Spleen (tissue), 11 donors: ENCODE measurements at regions not wholly inside any gene's neighbourhood (a gene's known extent, or its start where the extent isn't known, plus 50 kb on each side); places are given as distances from the start of the nearest gene placed in this dataset.

Source experiments
- DNase-seq: peaks from one replicate; pipeline ENCODE4 v3.0.0-alpha.2; 2020
- H3K27ac ChIP-seq, 8 donors: fragments of 200-600 bp; sonication (generic) in 7 of 8; 1 replicate in 4 of 8; 2 replicates in 4 of 8; pipeline versions ENCODE4 v1.5.0 to v1.8.0; 2016 to 2021; ENCODE audit warnings: inconsistent platforms in 4 of 8, mild to moderate bottlenecking in 4 of 8, moderate library complexity in 1 of 8
- H3K27me3 ChIP-seq, 7 donors: fragments of 200-600 bp; sonication (generic) in 6 of 7; replicated peaks in 1 of 7; 1 replicate in 4 of 7; 2 replicates in 3 of 7; pipeline versions ENCODE4 v1.5.0 to v1.8.0; 2016 to 2021; ENCODE audit warnings: inconsistent platforms in 3 of 7, mild to moderate bottlenecking in 1 of 7
- H3K36me3 ChIP-seq, 6 donors: fragments of 200-600 bp; sonication (generic) in 5 of 6; 1 replicate in 4 of 6; 2 replicates in 2 of 6; pipeline versions ENCODE4 v1.5.0 to v1.8.0; 2016 to 2021; ENCODE audit warnings: inconsistent platforms in 2 of 6
- H3K4me1 ChIP-seq, 6 donors: fragments of 200-600 bp; sonication (generic) in 5 of 6; 1 replicate in 3 of 6; 2 replicates in 3 of 6; pipeline versions ENCODE4 v1.5.0 to v1.8.0; 2016 to 2021; ENCODE audit warnings: inconsistent platforms in 3 of 6
- H3K4me3 ChIP-seq, 8 donors: fragments of 200-600 bp; sonication (generic) in 7 of 8; 1 replicate in 4 of 8; 2 replicates in 4 of 8; pipeline versions ENCODE4 v1.5.0 to v1.8.0; 2016 to 2021; ENCODE audit warnings: inconsistent platforms in 4 of 8, mild to moderate bottlenecking in 4 of 8, moderate library complexity in 2 of 8
- H3K9me3 ChIP-seq, 8 donors: fragments of 200-600 bp; sonication (generic) in 7 of 8; 1 replicate in 4 of 8; 2 replicates in 4 of 8; pipeline versions ENCODE4 v1.5.0 to v1.8.0; 2016 to 2021; ENCODE audit warnings: inconsistent platforms in 4 of 8
- POLR2A ChIP-seq, 3 donors: fragments of 450-650 bp; IDR thresholded peaks; one replicate each; pipeline ENCODE4 v1.5.1; 2017; ENCODE audit warnings: antibody characterized with exemption in 3 of 3, mild to moderate bottlenecking in 1 of 3
- POLR2AphosphoS5 ChIP-seq, 3 donors: sonication (generic); formaldehyde crosslinking; IDR thresholded peaks; one replicate each; pipeline ENCODE4 v1.5.1; 2017; ENCODE audit warnings: antibody characterized with exemption in 3 of 3
- WGBS, 5 donors: extraction: QIAGEN DNeasy Blood & Tissue Kit in 3 of 5; methylation state at CpG; one replicate each; pipeline versions ENCODE4 v1.1.5 to v1.1.7; 2013 to 2018; 5-methylcytosine and 5-hydroxymethylcytosine counted together
- intact Hi-C: fragments of 100-400 bp; cut with DNase I; formaldehyde crosslinking; loops from one replicate; pipeline ENCODE4 v1.15.0; 2023; ENCODE audit warnings: low total_unique reads
- TF ChIP-seq, protein P1 (sequence below), 11 experiments: fragments of 200-600 bp in 7 of 11; fragments of 450-650 bp in 4 of 11; sonication (generic) in 4 of 11; IDR thresholded peaks in 8 of 11; conservative IDR thresholded peaks in 3 of 11; 1 replicate in 7 of 11; 2 replicates in 4 of 11; pipeline versions ENCODE4 v1.4.0 to v1.8.0; 2016 to 2021; ENCODE audit warnings: antibody characterized with exemption in 11 of 11, inconsistent platforms in 4 of 11, mild to moderate bottlenecking in 1 of 11
- donor health status: healthy with polysubstance abuse.
- donor health status: DM: no; HTN: no; CAD: no; lungs with moderate emphysema.
- donor health status: DM: no; HTN: no; CAD: no.
- donor health status: Bipolar disorder and iron deficiency.
- donor health status: healthy.
- donor health status: DM: no; HTN: no; CAD: no.
- donor health status: DM: yes; HTN: yes; CAD: no.

DNA sequence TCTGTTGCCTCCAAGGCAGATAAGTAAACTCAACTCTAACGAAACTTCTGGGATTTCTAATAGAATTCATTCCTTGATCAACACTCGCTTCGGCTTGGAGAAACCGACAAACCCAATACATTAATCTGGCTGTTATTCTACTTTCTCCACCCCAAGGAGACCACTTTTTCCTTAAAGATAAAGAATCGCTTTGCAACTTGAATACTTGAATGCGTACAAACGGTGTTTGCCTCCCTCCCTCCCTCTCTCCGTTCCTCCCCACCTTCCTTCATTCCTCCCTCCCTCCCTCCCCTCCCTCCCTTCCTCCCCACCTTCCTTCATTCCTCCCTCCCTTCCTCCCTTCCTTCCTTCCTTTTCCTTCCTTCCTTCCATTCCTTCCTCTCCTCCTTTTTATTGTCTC lies 432.6 kb downstream of the HAPSTR1 start:
- TF ChIP-seq POLR2A (IDR thresholded peaks at IDR 0.05) (no peak), POLR2AphosphoS5 (IDR thresholded peaks at IDR 0.05) (no peak)
- TF ChIP-seq, protein P1, sequence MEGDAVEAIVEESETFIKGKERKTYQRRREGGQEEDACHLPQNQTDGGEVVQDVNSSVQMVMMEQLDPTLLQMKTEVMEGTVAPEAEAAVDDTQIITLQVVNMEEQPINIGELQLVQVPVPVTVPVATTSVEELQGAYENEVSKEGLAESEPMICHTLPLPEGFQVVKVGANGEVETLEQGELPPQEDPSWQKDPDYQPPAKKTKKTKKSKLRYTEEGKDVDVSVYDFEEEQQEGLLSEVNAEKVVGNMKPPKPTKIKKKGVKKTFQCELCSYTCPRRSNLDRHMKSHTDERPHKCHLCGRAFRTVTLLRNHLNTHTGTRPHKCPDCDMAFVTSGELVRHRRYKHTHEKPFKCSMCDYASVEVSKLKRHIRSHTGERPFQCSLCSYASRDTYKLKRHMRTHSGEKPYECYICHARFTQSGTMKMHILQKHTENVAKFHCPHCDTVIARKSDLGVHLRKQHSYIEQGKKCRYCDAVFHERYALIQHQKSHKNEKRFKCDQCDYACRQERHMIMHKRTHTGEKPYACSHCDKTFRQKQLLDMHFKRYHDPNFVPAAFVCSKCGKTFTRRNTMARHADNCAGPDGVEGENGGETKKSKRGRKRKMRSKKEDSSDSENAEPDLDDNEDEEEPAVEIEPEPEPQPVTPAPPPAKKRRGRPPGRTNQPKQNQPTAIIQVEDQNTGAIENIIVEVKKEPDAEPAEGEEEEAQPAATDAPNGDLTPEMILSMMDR (IDR thresholded peaks at IDR 0.05 in 8 of 11, conservative IDR thresholded peaks at IDR 0.05 in 3 of 11), result no peak
- DNase-seq, result no peak
- intact Hi-C loops, result no loop called here
- WGBS, 5 donors, result 67 to 81% (median 79%) methylated on average over 7 to 8 of the region's 8 CpGs
- H3K4me1 ChIP-seq, result no peaks in the 10 kb centered on the region
- H3K36me3 ChIP-seq, result no peaks in the 10 kb centered on the region
- no peaks in the 10 kb centered on the region for H3K27me3 ChIP-seq
- no peak overlapping the region for H3K27ac ChIP-seq
- H3K4me3 ChIP-seq, result no peak overlapping the region
- H3K9me3 ChIP-seq, result peaks cover 0 to 4% (median 0%) of the 10 kb centered on the region in 8 donors

DNA sequence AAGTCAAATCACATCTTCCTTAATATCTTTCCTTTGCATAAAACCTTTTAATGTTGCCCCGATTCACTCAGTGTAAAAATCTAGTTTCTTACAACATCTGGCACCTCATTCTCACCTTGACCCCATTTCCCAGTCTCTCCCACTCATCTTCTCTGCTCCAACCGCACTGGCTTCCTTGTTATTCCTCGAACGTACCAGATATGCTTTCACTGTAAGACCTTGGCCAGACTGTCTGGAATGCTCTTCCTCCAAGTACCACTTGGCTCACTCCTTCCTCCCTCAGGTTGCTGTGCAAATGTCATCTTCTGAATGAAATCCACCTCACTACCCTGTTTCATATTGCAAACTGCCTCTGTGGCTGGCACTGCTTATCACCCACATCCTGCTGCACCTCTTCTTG lies 433.6 kb downstream of the HAPSTR1 start:
- intact Hi-C loops, result no loop called here
- Histone ChIP-seq H3K4me1 (no peaks in the 10 kb centered on the region), H3K36me3 (no peaks in the 10 kb centered on the region), H3K27ac (no peak overlapping the region), H3K4me3 (no peak overlapping the region), H3K9me3 (peaks cover 0 to 4% (median 0%) of the 10 kb centered on the region in 8 donors), H3K27me3 (no peaks in the 10 kb centered on the region)
- 64 to 83% (median 70%) methylated on average over 4 of the region's 4 CpGs for WGBS, 5 donors
- no peak for DNase-seq
- no peak for TF ChIP-seq POLR2A (IDR thresholded peaks at IDR 0.05)
- TF ChIP-seq POLR2AphosphoS5 (IDR thresholded peaks at IDR 0.05), result no peak
- TF ChIP-seq, protein P1 (IDR thresholded peaks at IDR 0.05 in 8 of 11, conservative IDR thresholded peaks at IDR 0.05 in 3 of 11), result no peak

GRCh38 chr16:9526791-9527190 lies 435.3 kb downstream of the HAPSTR1 start:
- no peak for DNase-seq
- intact Hi-C loops, result no loop called here
- Histone ChIP-seq H3K9me3 (peaks cover 0 to 12% (median 0%) of the 10 kb centered on the region in 8 donors), H3K4me3 (no peak overlapping the region), H3K27ac (no peak overlapping the region), H3K27me3 (no peaks in the 10 kb centered on the region), H3K36me3 (no peaks in the 10 kb centered on the region), H3K4me1 (no peaks in the 10 kb centered on the region)
- 65 to 77% (median 69%) methylated on average over 4 of the region's 4 CpGs for WGBS, 5 donors
- no peak for TF ChIP-seq POLR2A (IDR thresholded peaks at IDR 0.05)
- no peak for TF ChIP-seq POLR2AphosphoS5 (IDR thresholded peaks at IDR 0.05)
- TF ChIP-seq, protein P1 (IDR thresholded peaks at IDR 0.05 in 8 of 11, conservative IDR thresholded peaks at IDR 0.05 in 3 of 11), result no peak

DNA sequence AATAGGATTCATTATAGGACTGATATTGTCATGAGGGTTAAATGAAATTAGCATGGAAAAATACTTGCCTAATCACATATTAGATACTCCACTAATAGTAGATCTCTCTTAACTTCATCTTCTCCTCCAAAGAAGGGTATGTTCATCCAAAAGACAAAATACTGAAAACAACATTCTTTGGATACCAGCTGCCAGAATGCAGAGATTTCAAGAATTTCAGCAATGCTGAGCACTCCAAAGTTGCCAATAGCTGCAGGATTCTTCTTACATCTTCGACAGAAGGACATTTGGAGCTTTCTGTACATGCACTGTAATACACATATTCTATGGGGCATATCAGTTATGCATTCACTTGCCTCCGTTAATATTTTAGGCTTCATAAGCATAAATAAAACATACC lies 436.5 kb downstream of the HAPSTR1 start:
- 41 to 61% (median 53%) methylated on average over 2 of the region's 2 CpGs for WGBS, 5 donors
- Histone ChIP-seq H3K4me1 (no peaks in the 10 kb centered on the region), H3K27me3 (no peaks in the 10 kb centered on the region), H3K27ac (no peak overlapping the region), H3K36me3 (no peaks in the 10 kb centered on the region), H3K9me3 (peaks cover 0 to 22% (median 8%) of the 10 kb centered on the region in 8 donors), H3K4me3 (no peak overlapping the region)
- intact Hi-C loops, result no loop called here
- no peak for TF ChIP-seq POLR2AphosphoS5 (IDR thresholded peaks at IDR 0.05)
- TF ChIP-seq POLR2A (IDR thresholded peaks at IDR 0.05), result no peak
- TF ChIP-seq, protein P1 (IDR thresholded peaks at IDR 0.05 in 8 of 11, conservative IDR thresholded peaks at IDR 0.05 in 3 of 11), result no peak
- no peak for DNase-seq
